Left lung (tissue), 4 donors: ENCODE measurements at regions not wholly inside any gene's neighbourhood (a gene's known extent, or its start where the extent isn't known, plus 50 kb on each side); places are given as distances from the start of the nearest gene placed in this dataset.

Source experiments
- ATAC-seq: fragments of 200-7000 bp; cut with Tn5 transposase; one replicate; pipeline ENCODE4 v1.9.1; 2020; ENCODE audit warnings: moderate library complexity
- DNase-seq, 4 donors: peaks; one replicate each; pipeline ENCODE4 v3.0.0-alpha.2; 2013 to 2020
- H3K27ac ChIP-seq, 2 donors: fragments of 200-600 bp; sonication (generic) in 1 of 2; one replicate each; pipeline versions ENCODE4 v1.5.0 to v1.8.0; 2020 to 2021
- H3K27me3 ChIP-seq, 2 donors: fragments of 200-600 bp; sonication (generic) in 1 of 2; one replicate each; pipeline versions ENCODE4 v1.5.0 to v1.8.0; 2020 to 2021
- H3K36me3 ChIP-seq, 2 donors: fragments of 200-600 bp; sonication (generic) in 1 of 2; one replicate each; pipeline versions ENCODE4 v1.5.0 to v1.8.0; 2020 to 2021
- H3K4me1 ChIP-seq, 2 donors: fragments of 200-600 bp; one replicate each; pipeline ENCODE4 v1.8.0; 2021
- H3K4me3 ChIP-seq, 2 donors: fragments of 200-600 bp; sonication (generic) in 1 of 2; one replicate each; pipeline versions ENCODE4 v1.5.0 to v1.8.0; 2020 to 2021; ENCODE audit warnings: mild to moderate bottlenecking in 1 of 2
- H3K9me3 ChIP-seq, 2 donors: fragments of 200-600 bp; sonication (generic) in 1 of 2; one replicate each; pipeline versions ENCODE4 v1.5.0 to v1.8.0; 2020 to 2021
- CTCF ChIP-seq, 2 donors: fragments of 200-600 bp; sonication (generic) in 1 of 2; IDR thresholded peaks; one replicate each; pipeline versions ENCODE4 v1.5.0 to v1.8.0; 2021; ENCODE audit warnings: antibody characterized with exemption in 2 of 2
- intact Hi-C, 2 donors: fragments of 100-400 bp; cut with DNase I; formaldehyde crosslinking; loops; one replicate each; pipeline versions ENCODE4 v1.11.2 to v1.14.2; 2022
- donor health status: DM: no; HTN: yes; CAD: no.
- donor health status: DM: no; HTN: no; CAD: no.

GRCh38 chr13:80448725-80449124 lies 107.8 kb upstream of the SPRY2 start:
- H3K4me3 ChIP-seq: no peak overlapping the region
- H3K4me1 ChIP-seq: peaks cover 0 to 23% of the 10 kb centered on the region in 2 donors
- no peaks in the 10 kb centered on the region for H3K27me3 ChIP-seq
- intact Hi-C loops: no loop called here
- TF ChIP-seq CTCF (IDR thresholded peaks at IDR 0.05): no peak
- H3K36me3 ChIP-seq: no peaks in the 10 kb centered on the region
- no peaks in the 10 kb centered on the region for H3K9me3 ChIP-seq
- H3K27ac ChIP-seq: no peak overlapping the region
- no peak for DNase-seq
- ATAC-seq: no peak

- H3K4me1 ChIP-seq: peaks cover 0 to 23% of the 10 kb centered on the region in 2 donors
- intact Hi-C loops: no loop called here
- H3K4me3 ChIP-seq: no peak overlapping the region
- H3K27ac ChIP-seq: no peak overlapping the region
- H3K27me3 ChIP-seq: no peaks in the 10 kb centered on the region
- no peaks in the 10 kb centered on the region for H3K9me3 ChIP-seq
- TF ChIP-seq CTCF (IDR thresholded peaks at IDR 0.05): no peak
- no peak for DNase-seq
- ATAC-seq: no peak
- H3K36me3 ChIP-seq: no peaks in the 10 kb centered on the region
Measured at GRCh38 chr13:80447747-80448146, 106.8 kb upstream of the SPRY2 start.

GRCh38 chr13:80444240-80445015 lies 103.5 kb upstream of the SPRY2 start:
- no peak for TF ChIP-seq CTCF (IDR thresholded peaks at IDR 0.05)
- peak in 1 of 4 donors; percentile 2 for DNase-seq
- no peaks in the 10 kb centered on the region for H3K36me3 ChIP-seq
- no peak overlapping the region for H3K4me3 ChIP-seq
- H3K27me3 ChIP-seq: no peaks in the 10 kb centered on the region
- ATAC-seq: peak; percentile 56
- H3K27ac ChIP-seq: peak overlapping the region in 1 of 2 donors; percentile 26
- intact Hi-C loops: no loop called here
- H3K4me1 ChIP-seq: peaks cover 0 to 23% of the 10 kb centered on the region in 2 donors
- H3K9me3 ChIP-seq: no peaks in the 10 kb centered on the region

GRCh38 chr13:80442609-80443008 lies 101.7 kb upstream of the SPRY2 start:
- Histone ChIP-seq H3K4me1 (peaks cover 0 to 23% of the 10 kb centered on the region in 2 donors), H3K27me3 (no peaks in the 10 kb centered on the region), H3K4me3 (no peak overlapping the region), H3K36me3 (no peaks in the 10 kb centered on the region), H3K9me3 (no peaks in the 10 kb centered on the region), H3K27ac (no peak overlapping the region)
- no peak for ATAC-seq
- TF ChIP-seq CTCF (IDR thresholded peaks at IDR 0.05): no peak
- intact Hi-C loops: no loop called here
- DNase-seq: no peak

- Histone ChIP-seq H3K27ac (no peak overlapping the region), H3K9me3 (no peaks in the 10 kb centered on the region), H3K36me3 (no peaks in the 10 kb centered on the region), H3K27me3 (no peaks in the 10 kb centered on the region), H3K4me1 (peaks cover 0 to 23% of the 10 kb centered on the region in 2 donors), H3K4me3 (no peak overlapping the region)
- ATAC-seq: no peak
- intact Hi-C loops: no loop called here
- no peak for TF ChIP-seq CTCF (IDR thresholded peaks at IDR 0.05)
- no peak for DNase-seq
Measured at GRCh38 chr13:80441968-80442367, 101.0 kb upstream of the SPRY2 start.
